ENCODE measurements at regions not wholly inside any gene's neighbourhood (a gene's known extent, or its start where the extent isn't known, plus 50 kb on each side); places are given as distances from the start of the nearest gene placed in this dataset.
"Not testable (repeated sequence)": the region's sequence is repeated elsewhere in the genome, so short reads cannot be mapped to it uniquely, and the experiment has no call there.

GRCh38 chr2:8144785-8145184 is 537.1 kb upstream of the ID2 start:
- no peaks in the 10 kb centered on the region for H3K36me3 ChIP-seq (ENCODE audit: control insufficient read depth in 2 of 2, insufficient read depth in 2 of 2, low read length in 2 of 2)
- H3K4me3 ChIP-seq (ENCODE audit: low read length in 2 of 2) = no peak overlapping the region
- peak overlapping the region in 1 of 2 donors; percentile 14 for H3K27ac ChIP-seq (ENCODE audit: low read depth in 2 of 2, low read length in 2 of 2)
- H3K27me3 ChIP-seq (ENCODE audit: control insufficient read depth in 2 of 2, insufficient read depth in 2 of 2, low read length in 2 of 2) = no peaks in the 10 kb centered on the region
- H3K9me3 ChIP-seq (ENCODE audit: control insufficient read depth in 2 of 2, low read length in 2 of 2) = no peaks in the 10 kb centered on the region
- H3K9ac ChIP-seq (ENCODE audit: low read depth in 1 of 2, low read length in 2 of 2) = no peak overlapping the region
- H3K4me1 ChIP-seq (ENCODE audit: control insufficient read depth in 2 of 2, insufficient read depth in 2 of 2, low read length in 2 of 2) = peaks cover 4 to 19% of the 10 kb centered on the region in 2 donors

DNA sequence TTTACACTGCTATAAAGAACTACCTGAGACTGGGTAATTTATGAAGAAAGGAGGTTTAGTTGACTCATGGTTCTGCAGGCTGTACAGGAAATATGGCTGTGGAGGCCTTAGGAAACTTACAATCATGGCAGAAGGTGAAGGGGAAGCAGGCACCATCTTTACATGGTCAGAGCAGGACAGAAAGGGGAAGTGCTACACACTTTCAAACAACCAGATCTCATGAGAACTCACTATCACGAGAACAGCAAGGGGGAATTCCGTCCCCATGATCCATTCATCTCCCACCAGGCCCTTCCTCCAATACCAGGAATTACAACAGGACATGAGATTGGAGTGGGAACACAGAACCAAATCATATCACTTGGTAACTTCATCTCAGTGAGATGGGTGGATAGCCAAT is 536.5 kb upstream of the ID2 start:
- H3K4me3 ChIP-seq (ENCODE audit: low read length in 2 of 2); H3K27ac ChIP-seq (ENCODE audit: low read depth in 2 of 2, low read length in 2 of 2); H3K9ac ChIP-seq (ENCODE audit: low read depth in 1 of 2, low read length in 2 of 2); H3K9me3 ChIP-seq (ENCODE audit: control insufficient read depth in 2 of 2, low read length in 2 of 2); H3K36me3 ChIP-seq (ENCODE audit: control insufficient read depth in 2 of 2, insufficient read depth in 2 of 2, low read length in 2 of 2); H3K27me3 ChIP-seq (ENCODE audit: control insufficient read depth in 2 of 2, insufficient read depth in 2 of 2, low read length in 2 of 2): not testable (repeated sequence)
- peaks cover 4 to 19% of the 10 kb centered on the region in 2 donors for H3K4me1 ChIP-seq (ENCODE audit: control insufficient read depth in 2 of 2, insufficient read depth in 2 of 2, low read length in 2 of 2)

DNA sequence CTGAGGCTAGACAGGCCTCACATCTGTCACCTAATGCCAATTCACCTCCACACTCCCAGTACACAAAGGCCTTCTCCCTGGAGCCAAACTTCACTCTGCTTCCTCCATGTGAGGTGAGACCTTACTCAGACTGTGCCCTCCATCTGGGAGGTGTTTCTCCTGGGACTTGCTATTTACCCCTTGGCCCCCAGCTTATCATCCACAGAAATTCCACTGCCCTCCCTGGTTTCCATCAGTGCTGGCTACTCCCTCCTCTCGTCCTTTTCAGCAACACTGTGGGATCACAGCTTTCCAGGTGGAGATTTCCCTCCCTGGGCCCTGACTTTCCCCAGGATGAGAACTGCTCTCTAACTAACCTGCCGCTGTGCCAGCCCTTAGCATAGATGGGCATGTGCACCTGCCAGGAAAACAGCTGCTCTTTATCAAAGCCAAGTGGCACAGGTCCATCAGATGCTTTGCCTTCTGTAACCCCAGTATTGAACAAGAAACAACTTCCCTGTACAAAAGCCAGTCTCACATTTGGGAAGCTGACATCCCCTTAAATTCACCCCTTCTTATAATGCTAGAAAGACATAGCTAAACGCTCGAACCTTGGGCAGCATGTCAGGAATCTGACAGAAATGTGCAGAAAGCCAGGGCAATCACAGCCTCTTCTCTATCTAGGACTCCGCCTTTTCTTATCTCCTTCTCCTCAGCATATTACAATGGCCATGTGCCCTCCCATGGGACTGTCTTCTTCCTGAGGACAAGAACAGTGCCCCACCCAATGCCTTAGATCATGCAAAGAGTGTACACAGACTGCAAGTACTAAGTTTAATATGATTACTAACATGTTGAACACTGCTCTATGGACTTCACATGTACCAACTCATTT is 535.5 kb upstream of the ID2 start:
- no peaks in the 10 kb centered on the region for H3K9me3 ChIP-seq (ENCODE audit: control insufficient read depth in 2 of 2, low read length in 2 of 2)
- peak overlapping the region in 1 of 2 donors; percentile 78 for H3K27ac ChIP-seq (ENCODE audit: low read depth in 2 of 2, low read length in 2 of 2)
- no peak overlapping the region for H3K4me3 ChIP-seq (ENCODE audit: low read length in 2 of 2)
- H3K9ac ChIP-seq (ENCODE audit: low read depth in 1 of 2, low read length in 2 of 2) = peak overlapping the region in 1 of 2 donors; percentile 17
- H3K27me3 ChIP-seq (ENCODE audit: control insufficient read depth in 2 of 2, insufficient read depth in 2 of 2, low read length in 2 of 2) = no peaks in the 10 kb centered on the region
- peaks cover 4 to 12% of the 10 kb centered on the region in 2 donors for H3K4me1 ChIP-seq (ENCODE audit: control insufficient read depth in 2 of 2, insufficient read depth in 2 of 2, low read length in 2 of 2)
- no peaks in the 10 kb centered on the region for H3K36me3 ChIP-seq (ENCODE audit: control insufficient read depth in 2 of 2, insufficient read depth in 2 of 2, low read length in 2 of 2)

- no peak overlapping the region for H3K4me3 ChIP-seq (ENCODE audit: low read length in 2 of 2)
- no peak overlapping the region for H3K9ac ChIP-seq (ENCODE audit: low read depth in 1 of 2, low read length in 2 of 2)
- H3K9me3 ChIP-seq (ENCODE audit: control insufficient read depth in 2 of 2, low read length in 2 of 2) = no peaks in the 10 kb centered on the region
- peak overlapping the region in 1 of 2 donors; percentile 51 for H3K27ac ChIP-seq (ENCODE audit: low read depth in 2 of 2, low read length in 2 of 2)
- no peaks in the 10 kb centered on the region for H3K36me3 ChIP-seq (ENCODE audit: control insufficient read depth in 2 of 2, insufficient read depth in 2 of 2, low read length in 2 of 2)
- H3K4me1 ChIP-seq (ENCODE audit: control insufficient read depth in 2 of 2, insufficient read depth in 2 of 2, low read length in 2 of 2) = peaks cover 4 to 9% of the 10 kb centered on the region in 2 donors
- no peaks in the 10 kb centered on the region for H3K27me3 ChIP-seq (ENCODE audit: control insufficient read depth in 2 of 2, insufficient read depth in 2 of 2, low read length in 2 of 2)
Observed at GRCh38 chr2:8148260-8149006, 533.4 kb upstream of the ID2 start.

DNA sequence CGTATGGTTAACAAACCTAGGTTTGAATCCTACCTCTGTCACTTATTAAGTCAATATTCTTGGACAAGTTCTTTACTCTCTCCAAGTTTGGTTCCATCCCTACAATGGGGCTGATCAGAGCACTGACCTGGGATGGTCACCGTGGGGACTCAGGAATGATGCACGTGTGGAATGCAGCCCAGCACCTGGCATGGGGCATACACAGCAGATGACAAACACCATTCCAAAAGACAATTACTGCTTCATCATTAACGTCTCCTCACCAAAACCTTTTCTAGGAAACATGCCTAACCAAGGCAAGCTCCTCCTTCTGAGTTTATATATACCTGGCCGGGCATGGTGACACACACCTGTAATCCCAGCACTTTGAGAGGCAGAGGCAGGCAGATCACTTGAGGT is 532.9 kb upstream of the ID2 start:
- H3K27me3 ChIP-seq (ENCODE audit: control insufficient read depth in 2 of 2, insufficient read depth in 2 of 2, low read length in 2 of 2) = no peaks in the 10 kb centered on the region
- H3K4me3 ChIP-seq (ENCODE audit: low read length in 2 of 2) = no peak overlapping the region
- H3K4me1 ChIP-seq (ENCODE audit: control insufficient read depth in 2 of 2, insufficient read depth in 2 of 2, low read length in 2 of 2) = peaks cover 2 to 9% of the 10 kb centered on the region in 2 donors
- H3K27ac ChIP-seq (ENCODE audit: low read depth in 2 of 2, low read length in 2 of 2) = no peak overlapping the region
- no peaks in the 10 kb centered on the region for H3K9me3 ChIP-seq (ENCODE audit: control insufficient read depth in 2 of 2, low read length in 2 of 2)
- no peak overlapping the region for H3K9ac ChIP-seq (ENCODE audit: low read depth in 1 of 2, low read length in 2 of 2)
- H3K36me3 ChIP-seq (ENCODE audit: control insufficient read depth in 2 of 2, insufficient read depth in 2 of 2, low read length in 2 of 2) = no peaks in the 10 kb centered on the region

- no peaks in the 10 kb centered on the region for H3K27me3 ChIP-seq (ENCODE audit: control insufficient read depth in 2 of 2, insufficient read depth in 2 of 2, low read length in 2 of 2)
- H3K27ac ChIP-seq (ENCODE audit: low read depth in 2 of 2, low read length in 2 of 2) = no peak overlapping the region
- no peaks in the 10 kb centered on the region for H3K36me3 ChIP-seq (ENCODE audit: control insufficient read depth in 2 of 2, insufficient read depth in 2 of 2, low read length in 2 of 2)
- H3K4me3 ChIP-seq (ENCODE audit: low read length in 2 of 2) = no peak overlapping the region
- no peaks in the 10 kb centered on the region for H3K9me3 ChIP-seq (ENCODE audit: control insufficient read depth in 2 of 2, low read length in 2 of 2)
- H3K4me1 ChIP-seq (ENCODE audit: control insufficient read depth in 2 of 2, insufficient read depth in 2 of 2, low read length in 2 of 2) = peaks cover 0 to 9% of the 10 kb centered on the region in 2 donors
- no peak overlapping the region for H3K9ac ChIP-seq (ENCODE audit: low read depth in 1 of 2, low read length in 2 of 2)
Observed at GRCh38 chr2:8149985-8150539, 531.8 kb upstream of the ID2 start.

- no peaks in the 10 kb centered on the region for H3K4me1 ChIP-seq (ENCODE audit: control insufficient read depth in 2 of 2, insufficient read depth in 2 of 2, low read length in 2 of 2)
- H3K27ac ChIP-seq (ENCODE audit: low read depth in 2 of 2, low read length in 2 of 2) = no peak overlapping the region
- no peaks in the 10 kb centered on the region for H3K36me3 ChIP-seq (ENCODE audit: control insufficient read depth in 2 of 2, insufficient read depth in 2 of 2, low read length in 2 of 2)
- H3K9ac ChIP-seq (ENCODE audit: low read depth in 1 of 2, low read length in 2 of 2) = no peak overlapping the region
- H3K27me3 ChIP-seq (ENCODE audit: control insufficient read depth in 2 of 2, insufficient read depth in 2 of 2, low read length in 2 of 2) = no peaks in the 10 kb centered on the region
- H3K4me3 ChIP-seq (ENCODE audit: low read length in 2 of 2) = no peak overlapping the region
- no peaks in the 10 kb centered on the region for H3K9me3 ChIP-seq (ENCODE audit: control insufficient read depth in 2 of 2, low read length in 2 of 2)
Observed at GRCh38 chr2:8151888-8152287, 530.0 kb upstream of the ID2 start.

GRCh38 chr2:8152392-8153257 is 529.2 kb upstream of the ID2 start:
- no peaks in the 10 kb centered on the region for H3K27me3 ChIP-seq (ENCODE audit: control insufficient read depth in 2 of 2, insufficient read depth in 2 of 2, low read length in 2 of 2)
- no peaks in the 10 kb centered on the region for H3K9me3 ChIP-seq (ENCODE audit: control insufficient read depth in 2 of 2, low read length in 2 of 2)
- no peak overlapping the region for H3K27ac ChIP-seq (ENCODE audit: low read depth in 2 of 2, low read length in 2 of 2)
- no peaks in the 10 kb centered on the region for H3K36me3 ChIP-seq (ENCODE audit: control insufficient read depth in 2 of 2, insufficient read depth in 2 of 2, low read length in 2 of 2)
- H3K4me1 ChIP-seq (ENCODE audit: control insufficient read depth in 2 of 2, insufficient read depth in 2 of 2, low read length in 2 of 2) = no peaks in the 10 kb centered on the region
- no peak overlapping the region for H3K9ac ChIP-seq (ENCODE audit: low read depth in 1 of 2, low read length in 2 of 2)
- no peak overlapping the region for H3K4me3 ChIP-seq (ENCODE audit: low read length in 2 of 2)

GRCh38 chr2:8153258-8153718 is 528.6 kb upstream of the ID2 start:
- Histone ChIP-seq H3K27me3 (ENCODE audit: control insufficient read depth in 2 of 2, insufficient read depth in 2 of 2, low read length in 2 of 2) (no peaks in the 10 kb centered on the region), H3K4me3 (ENCODE audit: low read length in 2 of 2) (no peak overlapping the region), H3K36me3 (ENCODE audit: control insufficient read depth in 2 of 2, insufficient read depth in 2 of 2, low read length in 2 of 2) (no peaks in the 10 kb centered on the region), H3K4me1 (ENCODE audit: control insufficient read depth in 2 of 2, insufficient read depth in 2 of 2, low read length in 2 of 2) (no peaks in the 10 kb centered on the region), H3K27ac (ENCODE audit: low read depth in 2 of 2, low read length in 2 of 2) (no peak overlapping the region), H3K9me3 (ENCODE audit: control insufficient read depth in 2 of 2, low read length in 2 of 2) (no peaks in the 10 kb centered on the region), H3K9ac (ENCODE audit: low read depth in 1 of 2, low read length in 2 of 2) (no peak overlapping the region)
